VCaP (cell line): ENCODE measurements at regions not wholly inside any gene's neighbourhood (a gene's known extent, or its start where the extent isn't known, plus 50 kb on each side); places are given as distances from the start of the nearest gene placed in this dataset.

ENCODE experiments used
- H3K27ac ChIP-seq: fragments of 450-650 bp; 2 replicates; pipeline ENCODE4 v1.5.1; 2017
- TF ChIP-seq, protein P1 (sequence below): fragments of 450-650 bp; conservative IDR thresholded peaks from 2 replicates; pipeline ENCODE4 v1.5.1; 2017; ENCODE audit warnings: mild to moderate bottlenecking, moderate library complexity

DNA sequence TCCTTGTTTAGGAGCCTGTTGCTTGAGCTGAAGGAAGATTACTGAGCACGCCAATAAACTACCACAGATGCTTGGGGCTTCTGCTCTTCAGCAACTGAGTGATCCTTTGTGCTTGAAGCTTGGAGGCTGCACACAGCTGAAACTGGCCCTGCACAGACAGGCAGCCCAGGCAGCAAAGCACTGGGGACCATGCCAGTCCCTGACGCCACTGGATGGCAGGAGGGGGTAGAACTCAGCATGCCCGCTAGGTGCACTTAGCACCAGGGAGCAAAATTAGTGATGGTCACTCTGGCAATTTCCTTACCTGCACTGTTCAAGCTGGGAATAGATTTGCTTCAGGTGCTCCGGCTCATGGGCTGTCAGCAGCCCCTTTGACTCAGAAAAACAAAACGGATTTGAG, 91.5 kb downstream of the FAM50B start:
- no peak overlapping the region for H3K27ac ChIP-seq
- TF ChIP-seq, protein P1, sequence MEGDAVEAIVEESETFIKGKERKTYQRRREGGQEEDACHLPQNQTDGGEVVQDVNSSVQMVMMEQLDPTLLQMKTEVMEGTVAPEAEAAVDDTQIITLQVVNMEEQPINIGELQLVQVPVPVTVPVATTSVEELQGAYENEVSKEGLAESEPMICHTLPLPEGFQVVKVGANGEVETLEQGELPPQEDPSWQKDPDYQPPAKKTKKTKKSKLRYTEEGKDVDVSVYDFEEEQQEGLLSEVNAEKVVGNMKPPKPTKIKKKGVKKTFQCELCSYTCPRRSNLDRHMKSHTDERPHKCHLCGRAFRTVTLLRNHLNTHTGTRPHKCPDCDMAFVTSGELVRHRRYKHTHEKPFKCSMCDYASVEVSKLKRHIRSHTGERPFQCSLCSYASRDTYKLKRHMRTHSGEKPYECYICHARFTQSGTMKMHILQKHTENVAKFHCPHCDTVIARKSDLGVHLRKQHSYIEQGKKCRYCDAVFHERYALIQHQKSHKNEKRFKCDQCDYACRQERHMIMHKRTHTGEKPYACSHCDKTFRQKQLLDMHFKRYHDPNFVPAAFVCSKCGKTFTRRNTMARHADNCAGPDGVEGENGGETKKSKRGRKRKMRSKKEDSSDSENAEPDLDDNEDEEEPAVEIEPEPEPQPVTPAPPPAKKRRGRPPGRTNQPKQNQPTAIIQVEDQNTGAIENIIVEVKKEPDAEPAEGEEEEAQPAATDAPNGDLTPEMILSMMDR: no peak

DNA sequence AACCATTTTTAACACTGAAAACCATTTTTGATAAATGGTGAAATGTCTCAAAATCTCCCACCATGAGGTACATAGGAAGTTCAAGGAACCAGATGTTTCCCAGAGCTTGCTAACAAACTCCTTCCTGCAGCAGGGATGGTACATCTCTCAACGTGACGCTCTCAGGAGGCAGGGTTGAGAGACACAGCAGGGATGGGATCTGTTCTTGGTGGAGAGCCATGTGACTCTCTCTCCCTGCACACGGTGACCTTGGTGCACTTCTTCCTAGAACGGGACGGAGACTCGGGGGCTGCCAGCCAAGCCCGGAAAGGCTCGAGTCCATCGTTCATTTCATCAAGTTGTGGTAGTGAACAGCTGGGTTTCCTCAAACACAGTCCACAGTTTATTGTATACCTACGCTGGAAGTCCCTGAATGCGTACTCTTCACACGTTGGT, 94.2 kb downstream of the FAM50B start:
- H3K27ac ChIP-seq: no peak overlapping the region
- TF ChIP-seq, protein P1: no peak

DNA sequence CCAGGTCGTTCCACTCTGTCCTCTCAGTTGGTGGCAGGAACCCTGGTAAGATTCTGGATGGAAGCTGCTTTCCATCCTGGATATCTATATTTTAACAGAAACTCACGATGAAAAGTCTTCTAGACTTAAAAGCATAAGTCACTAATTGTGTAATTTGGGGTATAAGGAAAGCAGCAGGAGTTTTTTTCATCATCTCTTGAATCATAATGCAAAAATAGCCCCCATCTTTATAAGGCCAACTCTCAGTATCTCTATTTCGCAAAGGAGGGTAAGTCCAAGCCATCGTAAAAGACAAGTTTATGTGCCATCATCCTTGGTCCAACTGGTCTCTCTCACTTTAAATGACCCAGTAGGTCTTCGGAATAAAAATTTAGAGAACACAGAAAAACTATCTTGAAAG, 95.1 kb downstream of the FAM50B start:
- H3K27ac ChIP-seq: no peak overlapping the region
- TF ChIP-seq, protein P1: no peak

DNA sequence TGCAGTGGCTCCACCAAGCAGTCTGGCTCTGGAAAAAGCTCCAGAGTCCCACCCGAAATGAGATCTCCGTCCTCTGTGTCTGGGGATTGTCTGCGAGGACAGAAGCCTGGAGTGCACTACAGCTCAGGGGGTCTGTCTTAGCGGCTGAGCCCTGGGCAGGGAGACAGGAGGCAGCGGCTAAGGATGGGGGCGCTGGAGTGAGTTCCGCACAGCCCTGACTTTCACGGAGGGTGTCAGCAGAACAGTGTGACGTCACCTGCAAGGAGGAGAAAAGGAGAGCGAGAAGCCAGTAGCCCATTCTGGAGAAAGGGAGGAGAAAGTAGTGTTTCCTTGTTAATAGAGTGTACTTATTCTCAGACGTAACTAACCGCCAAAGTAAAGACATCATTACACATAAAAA, 97.6 kb downstream of the FAM50B start:
- TF ChIP-seq, protein P1: no peak
- no peak overlapping the region for H3K27ac ChIP-seq

DNA sequence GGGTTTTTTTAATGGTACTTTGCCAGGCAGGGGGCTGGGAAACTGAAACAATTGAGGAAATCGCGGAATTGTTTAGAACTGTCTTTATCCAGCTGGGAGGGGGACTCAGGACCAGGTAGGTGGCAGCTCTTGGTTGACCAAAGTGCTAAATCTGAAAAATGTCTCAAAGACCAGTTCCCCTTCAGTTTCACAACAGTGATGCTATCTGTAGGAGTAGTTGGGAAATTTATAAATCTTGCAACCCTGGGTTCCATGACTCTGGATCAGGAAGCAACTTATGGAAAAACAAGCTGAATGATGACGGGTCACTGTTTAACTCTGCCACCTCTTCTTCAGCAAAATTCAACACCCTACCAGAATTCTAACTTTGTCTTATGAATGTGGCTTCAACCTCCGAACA, 99.7 kb downstream of the FAM50B start:
- no peak overlapping the region for H3K27ac ChIP-seq
- TF ChIP-seq, protein P1: no peak

DNA sequence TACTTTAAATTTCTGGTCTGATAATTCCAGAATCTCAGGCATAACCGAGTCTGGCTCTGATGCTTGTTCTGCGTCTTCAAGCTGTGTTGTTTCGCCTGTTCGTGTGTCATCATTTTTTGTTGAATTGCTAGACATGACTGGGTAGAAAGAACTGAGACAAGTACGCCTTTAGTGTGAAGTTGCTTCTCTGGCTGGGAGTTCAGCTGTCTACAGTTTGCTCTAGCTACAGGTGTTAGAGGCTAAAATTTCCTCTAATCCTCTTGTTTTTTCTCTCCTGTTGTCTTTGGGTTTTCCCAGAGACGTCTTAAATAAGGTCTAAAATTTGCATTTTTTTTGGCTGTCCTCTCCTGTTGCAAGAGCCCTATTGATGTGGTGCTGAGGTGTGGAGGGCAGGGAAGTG, 100.3 kb downstream of the FAM50B start:
- no peak overlapping the region for H3K27ac ChIP-seq

DNA sequence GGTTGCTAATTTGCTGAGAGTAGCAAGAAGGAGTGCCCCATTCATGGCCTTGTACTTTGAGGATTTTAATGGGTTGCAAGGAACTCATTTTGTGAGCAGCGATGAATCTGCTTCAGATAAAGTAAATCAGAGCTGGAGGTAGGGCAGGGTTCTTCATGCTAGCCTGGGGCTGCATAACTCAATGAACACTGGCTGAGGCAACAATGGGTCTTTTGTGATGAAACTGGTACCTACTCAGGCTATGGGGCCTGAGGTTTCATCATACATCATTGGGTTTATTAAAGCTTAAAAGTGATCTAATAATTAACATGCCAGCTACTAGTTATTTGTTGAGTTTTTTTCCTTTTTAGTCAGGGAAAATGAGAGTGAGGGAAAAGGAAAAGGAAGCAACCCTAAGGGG, 106.9 kb downstream of the FAM50B start:
- TF ChIP-seq, protein P1: no peak
- H3K27ac ChIP-seq: no peak overlapping the region

More for the DNA sequence above, 100.3 kb downstream of the FAM50B start:
- TF ChIP-seq, protein P1: no peak

DNA sequence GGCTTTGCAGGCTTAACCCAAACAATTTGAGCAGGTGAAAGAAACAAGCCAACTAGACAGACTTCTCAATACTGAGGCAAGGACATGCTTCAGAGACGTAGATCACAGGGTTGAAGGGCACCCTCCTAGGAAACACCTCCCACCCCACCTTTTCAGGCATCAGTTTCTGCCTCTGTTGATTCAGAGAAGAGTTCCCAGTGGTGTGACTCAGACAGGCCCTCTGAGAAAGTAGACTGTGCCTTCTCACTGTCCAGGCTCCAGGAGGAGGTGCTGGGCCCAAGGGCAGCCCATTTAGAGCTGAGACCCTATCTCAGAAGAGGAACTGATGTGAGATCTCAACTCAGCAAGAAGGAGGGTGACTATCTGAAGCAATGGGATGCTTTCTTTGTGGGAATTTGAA, 108.1 kb downstream of the FAM50B start:
- H3K27ac ChIP-seq: no peak overlapping the region
- TF ChIP-seq, protein P1: no peak
